ENCODE measurements at regions not wholly inside any gene's neighbourhood (a gene's known extent, or its start where the extent isn't known, plus 50 kb on each side); places are given as distances from the start of the nearest gene placed in this dataset.

DNA sequence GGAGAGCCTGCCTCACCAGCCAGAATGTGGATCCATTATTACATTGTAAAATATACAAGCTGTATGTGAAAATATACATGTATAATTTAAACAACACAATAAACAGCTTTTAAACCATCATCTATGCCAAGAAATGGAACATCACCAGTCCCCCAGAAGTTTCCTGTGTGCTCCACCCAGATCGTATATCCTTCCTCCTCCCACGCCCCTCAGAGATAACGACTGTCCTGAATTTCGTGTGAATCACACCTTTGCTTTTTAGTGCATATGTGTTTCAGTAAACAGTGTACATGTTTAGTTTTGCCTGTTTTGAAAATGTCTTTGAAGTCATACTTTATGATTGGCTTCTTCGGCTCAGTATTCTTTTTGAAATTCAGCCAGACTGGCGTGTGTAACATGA, 134.6 kb upstream of the MYO10 start:
- no peak for DNase-seq (ENCODE audit: low read depth)
- no peak overlapping the region for H3K4me3 ChIP-seq (ENCODE audit: low read depth, low read length)
- TF ChIP-seq, protein P1, sequence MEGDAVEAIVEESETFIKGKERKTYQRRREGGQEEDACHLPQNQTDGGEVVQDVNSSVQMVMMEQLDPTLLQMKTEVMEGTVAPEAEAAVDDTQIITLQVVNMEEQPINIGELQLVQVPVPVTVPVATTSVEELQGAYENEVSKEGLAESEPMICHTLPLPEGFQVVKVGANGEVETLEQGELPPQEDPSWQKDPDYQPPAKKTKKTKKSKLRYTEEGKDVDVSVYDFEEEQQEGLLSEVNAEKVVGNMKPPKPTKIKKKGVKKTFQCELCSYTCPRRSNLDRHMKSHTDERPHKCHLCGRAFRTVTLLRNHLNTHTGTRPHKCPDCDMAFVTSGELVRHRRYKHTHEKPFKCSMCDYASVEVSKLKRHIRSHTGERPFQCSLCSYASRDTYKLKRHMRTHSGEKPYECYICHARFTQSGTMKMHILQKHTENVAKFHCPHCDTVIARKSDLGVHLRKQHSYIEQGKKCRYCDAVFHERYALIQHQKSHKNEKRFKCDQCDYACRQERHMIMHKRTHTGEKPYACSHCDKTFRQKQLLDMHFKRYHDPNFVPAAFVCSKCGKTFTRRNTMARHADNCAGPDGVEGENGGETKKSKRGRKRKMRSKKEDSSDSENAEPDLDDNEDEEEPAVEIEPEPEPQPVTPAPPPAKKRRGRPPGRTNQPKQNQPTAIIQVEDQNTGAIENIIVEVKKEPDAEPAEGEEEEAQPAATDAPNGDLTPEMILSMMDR (IDR thresholded peaks at IDR 0.05; ENCODE audit: low read depth, low read length) = no peak
- TF ChIP-seq, protein P2, sequence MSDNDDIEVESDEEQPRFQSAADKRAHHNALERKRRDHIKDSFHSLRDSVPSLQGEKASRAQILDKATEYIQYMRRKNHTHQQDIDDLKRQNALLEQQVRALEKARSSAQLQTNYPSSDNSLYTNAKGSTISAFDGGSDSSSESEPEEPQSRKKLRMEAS (IDR thresholded peaks at IDR 0.05; ENCODE audit: low read depth, low read length) = no peak
- TF ChIP-seq MYC (IDR thresholded peaks at IDR 0.05; ENCODE audit: low read depth, low read length) (no peak), POLR2A (IDR thresholded peaks at IDR 0.05; ENCODE audit: extremely low read depth, insufficient read length) (no peak)

DNA sequence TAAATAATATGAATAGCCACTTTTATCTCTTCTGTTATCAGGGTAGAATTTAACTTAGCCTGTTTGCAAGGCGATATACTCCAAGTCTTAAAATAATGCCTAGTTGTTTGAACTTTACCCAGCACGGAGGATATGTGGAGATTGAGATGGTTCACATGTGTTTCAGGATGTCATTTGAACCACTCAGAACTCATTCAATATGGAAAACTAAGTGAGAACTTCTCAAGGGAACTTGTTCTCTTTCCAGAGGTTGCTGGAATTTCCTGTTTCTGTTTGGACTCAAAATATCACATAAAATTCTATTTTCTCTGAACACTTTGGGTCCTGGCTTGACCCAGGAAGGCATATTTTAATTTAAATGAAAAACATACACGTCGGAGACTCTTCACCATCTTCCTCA, 139.1 kb upstream of the MYO10 start:
- TF ChIP-seq POLR2A (IDR thresholded peaks at IDR 0.05; ENCODE audit: extremely low read depth, insufficient read length) (no peak), MYC (IDR thresholded peaks at IDR 0.05; ENCODE audit: low read depth, low read length) (no peak)
- TF ChIP-seq, protein P2 (IDR thresholded peaks at IDR 0.05; ENCODE audit: low read depth, low read length) = no peak
- TF ChIP-seq, protein P1 (IDR thresholded peaks at IDR 0.05; ENCODE audit: low read depth, low read length) = no peak
- DNase-seq (ENCODE audit: low read depth) = no peak

DNA sequence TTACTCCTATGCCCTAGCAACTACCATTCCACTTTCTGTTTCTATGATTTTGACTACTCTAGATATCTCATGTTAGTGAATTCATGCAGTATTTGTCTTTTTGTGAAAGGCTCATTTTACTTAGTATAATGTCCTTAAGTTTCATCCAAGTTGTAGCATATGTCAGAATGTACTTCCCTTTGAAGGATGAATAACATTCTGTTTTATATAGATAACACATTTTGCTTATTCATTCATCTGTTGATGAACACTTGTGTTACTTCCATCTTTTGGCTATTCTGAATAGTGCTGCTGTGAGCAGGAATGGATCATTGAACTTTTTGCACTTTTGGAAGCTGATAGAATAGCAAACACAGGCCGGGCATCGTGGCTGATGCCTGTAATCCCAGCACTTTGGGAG, 140.2 kb upstream of the MYO10 start:
- DNase-seq (ENCODE audit: low read depth) = no peak
- TF ChIP-seq MYC (IDR thresholded peaks at IDR 0.05; ENCODE audit: low read depth, low read length) = no peak
- no peak for TF ChIP-seq POLR2A (IDR thresholded peaks at IDR 0.05; ENCODE audit: extremely low read depth, insufficient read length)
- TF ChIP-seq, protein P1 (IDR thresholded peaks at IDR 0.05; ENCODE audit: low read depth, low read length) = no peak
- TF ChIP-seq, protein P2 (IDR thresholded peaks at IDR 0.05; ENCODE audit: low read depth, low read length) = no peak
- no peak overlapping the region for H3K4me3 ChIP-seq (ENCODE audit: low read depth, low read length)

More for the DNA sequence above, 139.1 kb upstream of the MYO10 start:
- H3K4me3 ChIP-seq (ENCODE audit: low read depth, low read length) = no peak overlapping the region

DNA sequence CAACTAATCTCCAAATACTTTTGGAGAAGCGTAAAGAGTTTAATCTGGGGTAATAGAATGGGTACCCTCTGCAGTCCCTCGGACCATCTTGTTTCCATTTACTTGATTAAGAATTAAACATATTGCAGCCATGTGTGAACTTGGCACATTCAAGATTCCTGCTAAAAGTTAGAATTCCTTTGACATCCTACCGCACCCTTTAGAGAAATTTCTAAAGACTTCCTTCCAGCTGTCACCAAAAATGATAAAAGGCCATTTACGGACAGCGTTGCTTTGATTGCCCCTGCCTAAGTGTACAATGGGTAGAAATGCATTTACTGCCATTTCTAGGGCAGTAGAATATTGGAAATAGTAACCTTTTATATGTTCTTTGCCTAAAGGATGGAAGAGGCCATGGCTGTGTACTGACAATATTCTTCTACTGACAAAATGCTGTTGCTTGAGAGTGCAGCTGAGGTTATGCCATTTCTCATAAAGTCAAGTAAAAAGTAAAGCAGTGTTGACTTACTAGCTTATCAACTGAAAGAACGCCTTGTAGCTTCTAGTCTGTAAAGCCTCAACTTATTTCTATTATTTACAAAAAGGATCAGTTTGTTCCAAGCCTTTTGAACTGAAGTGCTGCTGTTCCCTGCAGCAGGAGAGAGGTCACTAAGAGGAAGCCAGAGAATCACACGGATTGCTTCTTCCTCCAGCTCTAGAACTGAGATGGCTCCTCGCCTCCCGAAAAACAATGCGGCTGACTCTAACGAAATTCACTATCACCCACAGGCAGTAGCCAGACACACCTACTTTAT, 139.8 kb upstream of the BASP1 start:
- DNase-seq (ENCODE audit: low read depth) = no peak
- TF ChIP-seq MYC (IDR thresholded peaks at IDR 0.05; ENCODE audit: low read depth, low read length) (no peak), POLR2A (IDR thresholded peaks at IDR 0.05; ENCODE audit: extremely low read depth, insufficient read length) (no peak)
- TF ChIP-seq, protein P2 (IDR thresholded peaks at IDR 0.05; ENCODE audit: low read depth, low read length) = no peak
- TF ChIP-seq, protein P1 (IDR thresholded peaks at IDR 0.05; ENCODE audit: low read depth, low read length) = no peak
- H3K4me3 ChIP-seq (ENCODE audit: low read depth, low read length) = no peak overlapping the region

DNA sequence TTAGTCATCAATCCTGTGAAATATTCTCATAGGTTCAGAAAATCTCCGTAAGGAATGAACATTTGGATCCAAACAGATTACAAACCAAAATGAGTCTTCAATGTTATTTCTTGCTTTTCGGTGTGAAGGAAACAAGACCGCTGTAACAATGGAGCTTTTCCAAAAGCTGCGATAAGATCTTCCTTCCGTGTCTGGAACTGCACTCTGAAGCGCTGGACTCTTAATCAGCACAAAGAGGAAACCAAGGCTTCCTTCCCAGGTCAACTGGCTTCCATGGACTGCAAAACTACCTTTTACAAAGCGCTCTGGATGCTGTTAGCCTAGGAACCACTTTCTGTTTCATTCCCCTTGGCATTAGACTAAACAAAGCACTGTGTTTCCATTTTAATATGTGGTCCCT, 137.9 kb upstream of the BASP1 start:
- H3K4me3 ChIP-seq (ENCODE audit: low read depth, low read length) = no peak overlapping the region
- DNase-seq (ENCODE audit: low read depth) = no peak
- TF ChIP-seq, protein P1 (IDR thresholded peaks at IDR 0.05; ENCODE audit: low read depth, low read length) = no peak
- TF ChIP-seq POLR2A (IDR thresholded peaks at IDR 0.05; ENCODE audit: extremely low read depth, insufficient read length) (no peak), MYC (IDR thresholded peaks at IDR 0.05; ENCODE audit: low read depth, low read length) (no peak)
- TF ChIP-seq, protein P2 (IDR thresholded peaks at IDR 0.05; ENCODE audit: low read depth, low read length) = no peak

Measured in NB4 (cell line).